Activated CD4-positive, alpha-beta T cell treated with anti-CD3 and anti-CD28 coated beads, Interleukin-2, Interleukin-6, amounts not matched to agents 100 ng/mL and 50 ng/mL, durations not matched to agents 16 hours and 8 hours (primary cell): ENCODE measurements at regions not wholly inside any gene's neighbourhood (a gene's known extent, or its start where the extent isn't known, plus 50 kb on each side); places are given as distances from the start of the nearest gene placed in this dataset.

ENCODE experiments used
- DNase-seq: peaks from one replicate; pipeline ENCODE4 v3.0.0-alpha.2; 2020

DNA sequence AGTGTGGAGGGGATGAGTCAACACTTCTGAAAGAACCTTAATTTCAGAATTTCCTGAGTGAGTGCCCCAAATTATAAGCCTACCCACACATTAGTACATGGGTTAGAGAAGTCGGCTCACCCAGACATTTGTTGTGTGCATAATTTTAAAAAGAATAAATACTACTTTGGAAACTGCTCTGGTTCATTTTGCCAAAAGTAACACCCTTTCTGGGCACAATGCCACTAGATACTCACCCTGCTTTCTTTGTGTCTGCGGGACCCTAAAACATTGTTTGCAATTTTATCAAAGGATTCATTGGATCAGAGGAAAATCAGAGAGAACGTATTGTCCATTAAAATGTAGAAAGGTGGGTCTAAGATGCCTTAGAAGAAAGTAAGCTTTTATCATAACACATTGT lies 245.5 kb upstream of the NRP1 start:
- no peak for DNase-seq

DNA sequence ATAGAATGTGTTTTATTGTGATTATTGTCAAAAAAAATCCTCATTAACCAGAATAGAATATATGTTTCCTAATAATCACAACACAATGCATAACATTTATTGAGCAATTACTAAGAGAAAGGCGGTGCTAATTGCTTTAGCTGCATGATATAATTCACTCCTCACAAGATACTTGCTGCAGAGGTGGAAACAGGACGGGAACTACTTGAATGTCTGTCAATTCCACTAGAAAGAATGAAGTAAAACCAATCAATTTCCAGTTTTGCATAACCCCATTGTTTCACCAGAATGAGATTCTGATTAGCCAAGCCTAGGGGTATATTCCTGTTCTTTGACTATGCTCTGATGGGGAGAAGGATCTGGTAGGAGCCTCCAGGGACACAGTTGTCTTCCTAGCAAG lies 239.1 kb upstream of the NRP1 start:
- DNase-seq = no peak

DNA sequence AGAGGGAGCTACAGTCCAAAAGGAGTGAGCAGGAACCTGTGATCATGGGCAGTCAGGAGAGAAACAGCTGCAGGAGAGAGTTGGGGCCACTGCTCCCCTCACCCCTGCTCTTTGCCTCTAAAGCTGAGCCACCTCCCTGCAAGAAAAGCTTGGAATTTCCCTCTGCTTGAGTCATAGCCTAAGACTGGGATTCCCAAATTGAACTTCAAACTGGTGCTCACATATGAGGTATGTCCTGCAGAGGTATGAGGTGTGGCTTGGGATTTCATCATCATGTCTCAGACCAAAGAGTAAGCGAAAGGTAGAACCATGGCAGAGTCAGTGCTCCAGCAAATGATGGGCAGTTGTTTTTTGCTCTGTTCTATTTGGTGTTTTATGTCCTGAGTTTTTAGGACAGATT lies 237.1 kb upstream of the NRP1 start:
- DNase-seq = no peak

DNA sequence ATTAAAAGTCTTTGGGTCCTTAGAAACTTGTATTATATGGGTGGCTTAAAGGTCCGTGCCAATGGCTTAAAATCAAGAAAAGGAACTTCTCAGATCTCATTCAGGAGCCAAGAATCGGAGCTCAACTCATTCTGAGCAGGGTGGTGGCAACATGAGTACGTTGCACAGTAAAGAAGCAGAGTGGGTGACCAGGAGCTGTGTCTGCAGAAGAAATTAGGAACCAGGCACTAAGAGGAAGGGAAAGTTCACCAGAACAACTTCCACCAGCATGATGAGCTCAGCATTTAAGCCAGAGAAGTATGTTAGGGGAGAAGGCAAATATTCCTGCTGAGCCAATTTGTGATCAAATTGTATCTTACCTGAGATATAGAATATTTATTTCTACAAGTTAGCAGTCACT lies 236.0 kb upstream of the NRP1 start:
- DNase-seq = no peak

DNA sequence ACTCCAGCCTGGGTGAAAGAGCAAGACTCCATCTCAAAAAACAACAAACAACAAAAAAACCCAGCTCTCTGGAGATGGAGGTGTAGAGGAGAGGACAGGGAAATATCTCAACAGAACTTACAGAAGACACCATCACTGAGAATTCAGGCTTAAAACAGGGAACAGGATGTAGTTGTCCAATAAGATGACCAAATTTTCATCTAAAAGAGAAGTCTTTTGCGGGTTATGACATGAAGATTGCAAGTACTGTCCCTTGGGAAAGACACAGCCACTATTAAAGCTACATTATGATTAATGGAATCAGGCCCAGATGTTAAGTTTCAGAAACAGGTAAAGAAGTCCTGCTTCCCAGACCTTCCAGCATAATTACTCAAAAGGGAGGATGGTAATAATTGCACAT lies 235.2 kb upstream of the NRP1 start:
- no peak for DNase-seq

DNA sequence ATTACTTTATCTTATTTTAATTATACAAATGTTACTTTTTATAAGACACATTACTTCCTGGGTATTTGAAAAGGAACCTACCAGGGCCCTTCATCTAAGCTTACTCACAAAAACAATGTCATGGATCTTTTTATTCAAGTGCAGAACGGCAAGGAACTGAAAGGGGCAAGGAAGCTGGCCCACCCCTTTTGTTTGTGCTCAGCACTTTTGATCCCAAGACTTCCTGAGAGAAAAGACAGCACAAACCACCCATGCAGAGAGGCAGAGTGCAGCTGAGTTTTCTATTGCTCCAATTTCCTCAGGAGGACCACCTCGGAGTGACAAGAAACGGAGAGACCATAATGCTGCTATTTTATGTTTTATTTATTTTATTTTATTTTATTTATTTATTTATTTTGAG lies 232.0 kb upstream of the NRP1 start:
- DNase-seq = no peak

DNA sequence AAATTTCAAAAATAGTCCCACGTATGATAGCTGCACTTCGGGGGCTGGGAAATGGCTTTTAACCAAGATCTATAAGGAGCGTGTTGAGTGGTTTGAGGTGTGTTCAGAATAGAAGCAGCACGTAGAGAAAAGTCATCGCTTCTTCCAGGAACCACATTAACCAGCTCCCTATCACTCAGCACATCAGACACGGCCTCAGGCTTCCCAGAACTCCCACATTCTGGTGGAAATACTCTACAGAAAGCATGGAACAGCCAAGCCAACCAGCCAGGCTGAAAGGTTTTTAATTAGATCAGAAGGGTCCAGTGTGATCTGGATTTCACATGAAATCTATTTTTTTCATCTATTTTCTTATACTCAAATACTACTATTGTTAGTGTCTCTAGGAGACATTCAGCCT lies 231.5 kb upstream of the NRP1 start:
- no peak for DNase-seq

DNA sequence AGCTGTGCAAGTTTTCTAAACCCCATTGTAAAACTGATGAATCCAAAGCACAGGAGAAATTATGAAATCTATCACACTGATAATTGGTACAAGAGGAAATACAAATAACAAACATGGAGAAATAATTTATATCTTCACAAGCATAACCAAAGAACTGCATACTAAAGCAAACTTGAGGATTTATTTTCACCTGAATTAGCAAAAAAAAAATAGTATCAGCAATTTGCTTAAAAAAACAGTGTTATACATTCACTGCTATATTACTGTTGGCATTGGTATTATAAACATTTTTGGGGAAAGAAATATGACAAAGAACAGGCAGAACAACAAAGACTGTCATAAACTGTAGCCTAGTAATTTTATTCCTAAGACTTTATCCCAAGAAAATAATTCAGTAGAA lies 230.8 kb upstream of the NRP1 start:
- no peak for DNase-seq

DNA sequence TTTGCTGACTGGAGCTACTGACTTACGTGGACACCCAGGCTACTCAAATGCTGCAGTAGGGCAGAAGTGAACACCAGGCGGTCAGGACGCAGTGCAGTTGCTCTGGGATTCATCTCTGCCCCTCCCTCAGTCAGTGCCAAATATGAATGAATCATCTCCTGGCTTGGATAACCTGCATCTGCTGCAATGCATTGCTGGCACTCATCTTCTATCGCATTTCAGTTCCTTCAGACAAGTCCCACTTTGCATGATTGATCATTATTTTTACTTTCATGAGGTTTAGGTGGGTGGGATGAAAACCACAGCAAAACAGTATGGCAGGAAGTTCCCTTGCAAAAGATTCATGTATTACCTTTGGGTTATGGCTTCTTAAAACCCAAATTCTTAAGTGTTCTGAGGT lies 224.6 kb upstream of the NRP1 start:
- no peak for DNase-seq

DNA sequence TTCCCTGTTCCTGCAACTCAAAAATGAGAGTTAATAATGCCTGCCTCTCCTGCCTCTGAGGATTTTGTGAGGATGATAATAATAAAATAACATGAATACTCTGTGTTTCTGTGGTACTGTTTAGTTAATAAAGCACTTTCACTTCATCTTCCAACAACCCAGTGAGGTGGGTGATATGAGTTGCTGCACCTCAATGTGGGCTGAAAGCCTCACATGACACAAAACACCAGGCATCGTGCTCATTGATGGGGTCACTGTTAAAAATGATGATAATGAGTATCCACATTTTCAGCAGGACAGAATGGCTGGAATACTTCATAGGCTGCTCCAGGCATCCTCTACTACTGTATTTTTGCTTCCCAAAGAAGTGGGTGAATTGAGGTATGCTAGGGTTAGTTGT lies 222.8 kb upstream of the NRP1 start:
- no peak for DNase-seq

DNA sequence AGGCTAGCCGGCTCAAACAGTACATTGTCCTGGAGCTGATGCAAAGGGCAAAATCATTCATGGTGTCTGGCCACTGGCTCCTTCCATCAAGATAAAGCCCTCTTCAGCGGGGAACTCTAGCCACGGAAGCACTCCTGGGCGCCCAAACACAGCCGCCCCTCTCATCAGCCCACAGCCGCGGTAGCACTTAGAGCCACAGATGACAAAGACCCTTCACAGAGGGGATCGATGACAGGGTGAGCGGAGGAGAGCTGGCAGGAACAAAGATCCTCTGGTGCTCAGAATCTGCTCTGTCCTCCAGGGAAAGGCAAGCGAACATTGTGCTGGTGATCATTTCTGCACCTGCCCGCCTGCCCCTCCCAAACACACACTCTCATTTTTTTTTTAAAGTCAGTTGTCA lies 222.2 kb upstream of the NRP1 start:
- DNase-seq = no peak

DNA sequence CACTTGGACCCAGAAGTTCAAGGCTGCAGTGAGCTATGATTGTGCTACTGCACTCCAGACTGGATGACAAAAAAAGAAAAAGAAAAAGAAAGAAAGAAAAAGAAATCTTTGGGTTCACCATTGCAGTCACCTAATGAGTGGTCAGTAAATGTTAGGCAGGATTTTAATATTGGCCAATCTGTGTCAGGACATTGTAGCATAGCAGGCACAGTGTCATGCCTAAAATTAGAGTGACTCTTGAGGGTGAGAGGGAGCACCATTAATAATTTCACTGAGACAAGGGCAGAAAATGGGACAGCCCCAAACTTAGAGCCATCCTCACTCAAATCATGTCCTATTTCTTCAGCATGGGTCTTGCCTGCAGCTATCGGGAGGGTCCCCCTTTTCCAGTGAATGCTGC lies 221.6 kb upstream of the NRP1 start:
- no peak for DNase-seq

DNA sequence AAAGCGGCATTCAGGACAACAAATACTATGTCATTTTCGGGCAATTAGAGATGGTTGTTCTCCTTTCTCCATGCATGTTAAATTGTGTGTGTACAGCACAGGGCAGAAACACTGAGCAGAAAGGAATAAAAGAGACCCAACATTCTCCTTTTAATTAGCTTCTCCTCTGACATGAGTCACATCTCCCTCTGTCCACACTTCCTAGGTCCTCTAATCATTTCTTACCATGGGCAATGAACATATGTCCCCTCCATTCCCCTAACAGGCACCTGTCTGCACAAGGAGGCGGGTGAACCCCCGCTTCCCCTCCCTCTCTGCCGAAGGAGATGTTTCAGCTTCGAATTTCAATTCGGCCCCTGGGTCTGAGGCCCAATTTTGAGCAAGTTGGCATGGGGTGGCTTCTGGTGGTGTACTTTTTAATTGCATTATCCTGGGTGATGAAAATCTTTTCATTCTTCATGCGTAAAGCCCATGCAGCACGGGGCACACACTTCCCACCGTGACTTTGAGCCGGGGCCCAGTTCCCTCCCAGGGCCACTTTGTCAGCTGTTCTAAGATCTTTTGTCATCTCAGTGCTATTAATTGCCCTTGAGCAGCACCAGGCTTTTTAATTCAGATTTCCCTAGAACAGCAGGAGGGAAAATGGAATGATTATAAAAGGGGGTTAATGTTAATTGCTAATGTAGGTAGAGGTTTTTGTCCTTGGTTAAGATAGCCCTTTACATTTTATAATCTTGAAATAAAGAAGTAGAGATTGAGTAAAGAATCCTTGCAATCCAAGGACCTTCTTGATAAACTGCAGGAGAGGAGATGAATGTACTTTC lies 219.5 kb upstream of the NRP1 start:
- no peak for DNase-seq

DNA sequence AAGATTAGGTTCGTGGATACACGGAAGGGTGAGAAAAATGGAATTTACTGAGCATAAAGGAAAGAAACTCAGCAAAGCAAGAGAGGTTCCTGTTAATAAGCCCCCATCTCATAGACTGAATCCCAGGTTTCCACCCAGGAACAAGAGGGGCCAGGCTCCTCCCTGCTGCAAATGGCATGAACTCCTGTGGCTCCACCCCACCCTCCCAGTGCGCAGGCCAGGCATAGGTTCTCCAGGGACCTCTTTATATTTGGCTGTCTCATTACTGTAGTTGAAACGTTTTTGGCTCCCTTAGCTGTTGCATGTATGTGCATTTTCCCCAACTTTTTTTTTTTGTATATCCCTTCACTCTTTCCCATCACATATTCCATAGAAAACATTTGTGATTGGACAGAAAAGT lies 217.8 kb upstream of the NRP1 start:
- DNase-seq = no peak

DNA sequence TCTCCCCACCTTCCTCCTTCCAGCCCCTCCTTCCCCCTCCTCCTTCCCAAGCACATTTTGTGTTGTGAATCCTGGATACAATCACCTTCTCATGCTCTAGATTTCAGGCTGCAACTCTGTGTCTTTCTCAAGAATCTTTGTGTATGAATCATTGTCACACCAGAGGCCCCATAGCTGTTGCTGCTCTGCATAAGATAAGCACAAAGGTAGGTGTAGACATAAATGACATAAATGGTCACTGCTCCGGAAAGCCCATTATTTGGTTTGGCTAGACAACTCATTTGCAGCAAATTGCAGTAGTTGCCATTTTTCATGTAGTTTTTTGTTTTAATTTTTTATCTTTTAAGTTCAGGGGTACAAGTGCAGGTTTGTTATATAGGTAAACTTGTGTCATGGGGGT lies 216.3 kb upstream of the NRP1 start:
- no peak for DNase-seq

DNA sequence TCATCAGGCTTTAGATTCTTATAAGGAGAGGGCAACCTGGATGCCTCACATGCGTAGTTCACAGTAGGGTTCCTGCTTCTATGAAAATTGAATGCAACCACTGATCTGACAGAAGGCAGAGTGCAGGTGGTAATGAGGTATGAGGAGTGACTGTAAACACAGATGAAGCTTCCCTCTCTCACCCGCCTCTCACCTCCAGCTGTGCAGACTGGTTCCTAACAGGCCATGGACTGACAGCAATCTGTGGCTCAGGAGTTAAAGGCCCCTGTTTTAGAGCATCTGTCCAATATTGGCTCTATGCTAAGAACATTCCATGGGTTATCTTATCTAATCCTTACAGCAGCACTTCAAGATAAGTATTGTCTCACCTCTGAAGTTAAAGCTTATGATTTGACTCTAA lies 213.5 kb upstream of the NRP1 start:
- DNase-seq = no peak

DNA sequence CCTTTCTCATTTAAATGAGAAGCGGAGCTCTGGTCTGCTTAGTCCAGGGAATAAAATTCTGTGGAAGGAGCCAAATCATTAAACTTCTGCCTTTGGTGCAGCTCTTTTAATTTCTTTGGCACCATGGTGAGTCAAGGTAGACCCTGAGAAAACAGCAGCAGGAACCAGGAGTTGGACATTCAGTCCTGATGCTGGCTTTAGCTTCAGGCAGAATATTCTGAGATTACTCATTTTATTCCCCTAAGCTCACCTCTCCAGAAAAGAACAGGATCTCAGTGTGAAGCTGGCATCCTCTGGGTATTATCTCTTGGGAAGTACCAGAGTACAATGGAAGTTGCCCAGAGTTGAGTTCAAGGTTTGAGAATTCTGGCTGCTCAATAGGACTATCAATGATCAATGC lies 211.6 kb upstream of the NRP1 start:
- DNase-seq = no peak

DNA sequence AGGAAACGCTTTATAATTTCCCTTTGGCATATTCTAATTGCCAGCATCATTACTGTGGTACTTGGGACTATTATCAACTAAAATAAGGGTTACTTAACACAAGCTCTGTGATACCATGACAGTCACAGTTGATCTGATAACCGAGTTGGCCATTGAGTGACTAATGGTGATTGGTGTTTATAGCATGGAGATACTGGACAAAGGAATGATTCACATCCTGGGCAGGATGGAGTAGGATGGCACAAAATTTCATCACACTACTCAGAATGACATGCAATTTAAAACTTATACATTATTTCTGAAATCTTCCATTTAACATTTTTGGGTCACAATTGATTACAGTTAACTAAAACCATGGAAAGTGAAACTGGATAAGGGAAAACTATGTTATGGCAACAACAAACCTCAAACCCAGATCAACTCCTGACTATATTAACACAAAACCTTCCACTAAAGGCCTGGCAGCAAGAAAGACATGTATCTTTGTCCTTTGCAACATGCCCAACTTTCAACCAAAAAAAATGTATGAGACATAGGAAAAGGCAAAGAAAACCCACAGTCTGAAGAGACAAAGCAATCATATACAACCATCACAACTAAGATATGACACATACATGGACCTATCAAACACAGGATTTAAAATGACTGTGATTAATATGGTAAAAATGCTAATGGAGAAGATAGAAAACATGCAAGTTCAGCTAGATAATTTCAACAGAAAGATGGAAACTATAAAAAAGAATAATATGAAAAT lies 208.5 kb upstream of the NRP1 start:
- no peak for DNase-seq

DNA sequence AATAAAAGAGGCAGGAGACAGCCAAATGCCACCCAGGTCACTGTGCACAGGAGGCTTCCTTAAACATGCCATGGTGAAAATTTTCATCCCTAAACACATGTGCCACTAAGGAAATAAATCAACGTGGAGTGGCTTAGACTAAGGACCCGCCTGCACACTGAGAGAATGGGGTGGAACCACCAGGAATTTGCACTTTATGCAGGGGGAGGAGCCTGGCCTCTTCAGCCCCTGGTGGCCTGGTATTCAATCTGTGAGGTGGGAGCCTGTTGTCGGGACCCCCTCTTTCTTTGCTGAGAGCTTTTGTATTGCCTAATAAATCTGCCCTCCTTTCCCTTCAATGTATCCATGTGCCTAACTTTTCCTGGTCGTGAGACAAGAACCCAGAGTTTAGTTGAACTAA lies 204.6 kb upstream of the NRP1 start:
- no peak for DNase-seq

DNA sequence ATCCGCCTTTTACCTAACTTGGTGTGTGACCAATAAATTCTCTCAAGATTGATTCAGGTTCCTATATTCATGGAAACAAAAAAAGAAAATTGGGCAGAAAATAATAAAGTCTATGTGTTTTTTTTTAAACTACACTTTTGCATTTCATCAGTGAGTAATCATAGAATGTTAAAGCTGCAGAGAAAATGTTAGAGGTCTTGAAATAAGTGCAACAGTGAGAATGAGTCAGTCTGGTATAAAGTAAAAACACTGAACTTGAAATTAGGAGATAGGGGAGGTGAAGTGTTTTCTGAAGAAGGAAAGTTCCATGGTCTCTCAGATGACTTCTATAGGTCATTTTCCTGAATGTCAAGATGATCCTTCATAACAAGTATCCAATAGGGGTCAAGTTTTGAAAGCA lies 202.6 kb upstream of the NRP1 start:
- no peak for DNase-seq

DNA sequence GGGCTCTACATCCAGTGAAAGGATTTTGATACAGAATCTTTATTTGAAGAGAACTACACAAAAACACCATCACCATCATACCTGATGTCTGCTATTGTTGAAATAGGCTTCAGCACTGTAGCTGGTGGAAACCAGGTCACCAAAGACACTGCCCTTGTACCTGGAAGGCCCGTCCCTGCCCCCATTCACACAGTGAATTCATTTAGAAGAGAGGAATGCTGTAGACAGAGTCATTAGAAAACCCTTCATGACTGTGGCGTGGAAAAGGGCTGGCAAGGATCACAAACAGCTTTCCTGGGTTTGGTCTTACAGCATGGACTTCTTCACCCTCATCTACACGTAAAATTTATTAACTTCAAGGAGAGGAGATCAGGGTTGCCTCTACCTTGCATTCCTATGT lies 202.0 kb upstream of the NRP1 start:
- DNase-seq = no peak

DNA sequence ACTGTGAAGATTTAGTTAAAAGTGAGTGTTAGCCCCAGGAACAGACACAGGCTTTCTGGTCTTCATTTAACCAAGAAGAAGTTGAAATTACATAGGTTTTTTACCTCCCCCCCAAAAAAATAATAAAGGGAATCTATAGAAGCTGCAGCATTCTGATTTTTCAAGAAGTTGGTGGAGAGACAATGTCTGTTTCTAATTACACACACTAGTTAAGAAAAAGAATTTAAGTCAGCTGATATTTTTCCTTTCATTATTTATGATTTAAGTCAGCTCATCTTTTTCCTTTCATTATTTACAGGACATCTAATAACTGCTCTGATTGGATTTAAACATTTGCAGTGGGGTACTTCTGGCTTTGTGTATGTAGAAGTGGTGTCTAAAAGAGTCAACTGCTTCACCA lies 201.4 kb upstream of the NRP1 start:
- no peak for DNase-seq

DNA sequence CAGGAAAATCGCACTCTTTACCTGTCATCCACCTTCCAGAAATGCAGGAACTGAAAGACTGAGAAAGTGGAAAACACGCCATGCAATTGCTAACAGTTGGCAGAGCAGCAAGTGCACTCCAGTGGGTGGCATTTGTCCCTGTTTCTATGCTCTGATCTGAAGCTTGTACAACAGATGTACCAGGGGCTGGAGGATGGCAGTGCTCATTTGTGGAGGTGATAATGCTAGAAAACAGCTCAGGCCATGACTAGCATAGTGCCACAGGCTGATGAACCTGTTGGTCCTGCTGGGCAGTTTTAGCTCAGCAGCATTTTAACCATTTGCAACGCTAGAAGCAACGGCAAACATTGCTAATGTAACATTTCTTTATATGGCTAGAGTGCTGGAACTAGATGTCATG lies 199.9 kb upstream of the NRP1 start:
- DNase-seq = no peak

DNA sequence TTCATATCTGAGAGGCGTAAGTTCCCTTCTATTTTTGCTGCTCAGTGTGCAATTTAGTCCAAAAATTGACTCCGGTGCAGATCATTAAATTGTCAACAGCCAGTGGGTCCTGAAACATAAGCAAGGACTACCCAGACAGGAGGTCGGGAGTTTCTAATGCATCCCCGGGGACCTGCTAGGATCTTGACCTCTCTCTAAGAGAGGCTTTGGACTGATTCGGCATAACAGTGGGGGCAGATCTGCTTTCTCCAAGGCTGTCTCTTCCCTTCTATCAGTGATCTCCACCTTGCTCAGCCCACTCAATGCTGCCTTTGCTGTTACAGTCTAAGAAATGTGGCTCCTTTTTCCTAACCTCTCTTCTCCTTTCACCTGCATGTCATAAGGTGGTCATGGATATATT lies 199.1 kb upstream of the NRP1 start:
- no peak for DNase-seq

DNA sequence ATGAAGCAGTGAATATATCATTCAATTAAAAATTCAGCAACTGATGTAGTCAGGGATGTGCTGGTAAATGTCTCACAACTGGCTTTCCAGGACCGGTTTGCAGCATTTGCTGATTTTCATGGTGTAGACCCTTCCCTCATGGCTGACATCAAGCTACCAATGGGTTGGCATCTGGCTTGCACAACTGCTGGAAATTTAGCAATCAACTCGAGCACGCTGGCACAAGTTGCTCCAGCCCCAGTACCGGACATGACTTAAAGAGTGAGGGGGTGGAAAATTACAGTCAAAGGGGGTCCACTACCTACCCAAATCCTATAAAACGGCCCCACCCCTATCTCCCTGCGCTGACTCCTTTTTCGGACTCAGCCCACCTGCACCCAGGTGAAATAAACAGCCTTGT lies 198.4 kb upstream of the NRP1 start:
- no peak for DNase-seq
